NCI-H1694 treated with DMSO at 0.1 percent for 48 hours (cell line): ENCODE measurements at regions not wholly inside any gene's neighbourhood (a gene's known extent, or its start where the extent isn't known, plus 50 kb on each side); places are given as distances from the start of the nearest gene placed in this dataset.

Experiments used
- DNase-seq: peaks from one replicate; lab custom pipeline; 2025; lab: John Stamatoyannopoulos, UW

DNA sequence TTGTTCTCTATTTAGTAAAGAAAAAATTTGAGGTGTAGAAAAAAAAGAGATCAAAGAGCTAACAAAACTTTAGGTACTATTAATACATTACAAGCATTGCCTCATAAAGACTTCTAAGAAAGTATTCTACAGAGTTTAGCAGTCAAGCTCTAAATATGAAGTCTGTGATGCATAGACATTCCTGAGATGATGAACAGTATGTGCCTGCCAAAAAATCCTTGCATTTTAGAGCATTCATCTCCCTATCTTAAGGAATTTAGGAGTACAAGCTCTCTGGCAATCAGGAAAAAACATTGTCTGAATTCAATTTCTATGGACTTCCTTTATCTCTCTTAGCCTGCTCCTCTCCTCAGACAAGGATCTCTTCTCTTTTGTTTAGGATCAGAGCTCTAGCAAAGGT is 202.6 kb upstream of the LRFN5 start:
- DNase-seq, result no peak

GRCh38 chr14:41403360-41403759 is 203.3 kb upstream of the LRFN5 start:
- DNase-seq, result no peak

DNA sequence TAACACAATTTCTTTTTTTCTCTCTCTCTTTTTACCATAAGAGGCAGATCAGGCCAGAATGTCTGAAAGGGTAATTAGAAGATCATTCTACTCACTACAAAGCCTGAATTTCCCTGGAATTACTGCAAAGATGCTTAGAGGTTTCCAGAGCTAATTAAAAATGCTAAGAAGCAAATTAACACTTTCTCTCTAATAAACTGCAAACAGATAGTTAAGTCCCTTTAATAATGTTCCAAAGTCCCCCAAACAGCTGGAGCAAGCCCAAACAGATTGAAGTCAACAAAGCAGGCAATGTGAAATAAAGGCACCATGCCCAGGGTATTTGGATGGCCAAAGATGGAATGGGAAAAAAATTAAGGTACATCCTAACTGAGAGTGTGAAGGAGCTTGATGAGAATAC is 208.8 kb upstream of the LRFN5 start:
- DNase-seq, result no peak

DNA sequence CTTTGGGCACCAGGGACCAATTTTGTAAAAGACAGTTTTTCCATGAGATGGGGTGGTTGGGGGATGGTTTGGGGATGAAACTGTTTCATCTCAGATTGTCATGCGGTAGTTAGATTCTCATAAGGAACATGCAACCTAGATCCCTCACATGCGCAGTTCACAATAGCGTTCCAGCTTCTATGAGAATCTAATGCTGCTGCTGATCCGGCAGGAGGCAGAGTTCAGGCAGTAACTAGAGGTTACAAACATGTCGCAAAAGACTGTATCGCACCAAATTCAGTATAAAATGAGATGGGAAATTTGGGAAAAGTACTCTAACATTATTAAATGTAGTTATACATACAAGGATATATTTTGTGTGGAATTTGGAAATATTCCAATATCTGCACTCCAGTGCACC is 213.2 kb upstream of the LRFN5 start:
- DNase-seq, result no peak

- DNase-seq, result no peak
These were observed 214.4 kb upstream of the LRFN5 start for GRCh38 chr14:41392226-41392625.

DNA sequence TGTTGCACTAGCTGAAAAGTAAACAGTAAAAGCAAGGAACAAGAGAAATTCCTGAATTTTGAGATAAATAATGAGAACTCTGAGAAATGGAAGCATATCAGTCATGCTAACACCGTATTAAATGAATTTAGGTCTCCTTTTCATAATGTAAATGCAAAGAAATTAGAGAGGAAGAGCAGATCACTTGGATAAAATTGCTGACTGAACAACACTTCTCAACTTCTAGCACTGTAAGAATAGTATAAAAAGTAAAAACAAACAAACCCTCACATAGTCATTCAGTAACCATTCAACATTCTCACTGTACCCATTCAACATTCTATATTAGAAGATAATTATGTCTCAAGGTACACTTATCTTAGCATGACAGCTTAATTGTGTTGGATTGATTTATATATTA is 217.3 kb upstream of the LRFN5 start:
- no peak for DNase-seq

- no peak for DNase-seq
These were observed 220.9 kb upstream of the LRFN5 start for GRCh38 chr14:41385797-41386196.

GRCh38 chr14:41380017-41380416 is 226.7 kb upstream of the LRFN5 start:
- DNase-seq, result no peak

DNA sequence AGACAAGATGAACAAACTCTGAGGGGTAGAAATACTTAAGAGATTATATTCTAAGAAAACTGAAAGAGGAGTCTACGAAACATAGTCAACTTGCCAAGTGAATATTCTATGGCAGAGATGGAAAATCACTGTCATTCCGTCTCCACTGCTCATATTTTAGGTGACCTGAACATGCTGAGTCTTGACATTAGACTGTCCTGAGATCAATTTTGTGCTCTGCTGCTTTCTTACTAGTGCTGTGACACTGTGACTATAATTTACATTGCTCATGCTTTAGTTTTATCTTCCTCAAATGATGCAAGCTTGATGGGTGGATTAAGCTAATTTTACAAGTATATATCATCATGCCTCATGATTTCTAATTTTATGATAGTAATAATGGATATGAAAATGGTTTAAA is 228.2 kb upstream of the LRFN5 start:
- no peak for DNase-seq

DNA sequence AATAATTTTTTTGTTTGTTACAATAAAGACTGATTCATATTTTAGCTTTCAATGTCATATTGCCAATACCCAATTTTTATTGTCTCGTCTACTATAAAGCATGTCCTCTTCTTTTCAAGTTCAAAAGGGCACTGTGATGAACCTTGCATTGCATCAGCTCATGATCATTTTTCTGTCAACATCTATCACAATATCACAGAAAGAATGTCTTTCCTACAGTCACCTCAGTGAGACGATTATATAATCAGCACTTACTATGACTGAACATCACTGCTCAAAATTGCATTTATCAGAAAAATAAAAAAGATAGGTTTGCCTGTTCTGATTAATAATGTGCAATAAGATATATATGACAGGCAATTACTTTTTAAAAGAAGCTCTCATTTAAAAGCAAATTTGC is 228.7 kb upstream of the LRFN5 start:
- DNase-seq, result no peak

DNA sequence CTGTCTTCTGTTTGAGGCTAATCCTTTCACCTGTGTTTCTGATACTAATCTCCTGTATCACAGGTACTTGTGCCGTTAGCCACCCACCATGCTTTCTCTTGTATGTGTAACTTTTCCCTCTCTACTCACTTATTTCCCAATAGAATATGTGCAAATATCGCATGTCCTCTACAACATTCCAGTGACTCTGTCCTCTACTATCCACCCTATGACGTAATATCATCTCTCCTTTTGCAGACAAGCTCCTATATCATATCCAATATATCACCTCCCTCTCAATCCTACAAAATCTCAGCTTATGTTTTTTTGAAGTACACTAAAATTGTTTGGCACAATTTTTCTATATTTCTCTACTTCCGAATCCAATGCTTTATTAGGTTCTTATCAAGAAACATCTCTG is 232.6 kb upstream of the LRFN5 start:
- DNase-seq, result no peak

DNA sequence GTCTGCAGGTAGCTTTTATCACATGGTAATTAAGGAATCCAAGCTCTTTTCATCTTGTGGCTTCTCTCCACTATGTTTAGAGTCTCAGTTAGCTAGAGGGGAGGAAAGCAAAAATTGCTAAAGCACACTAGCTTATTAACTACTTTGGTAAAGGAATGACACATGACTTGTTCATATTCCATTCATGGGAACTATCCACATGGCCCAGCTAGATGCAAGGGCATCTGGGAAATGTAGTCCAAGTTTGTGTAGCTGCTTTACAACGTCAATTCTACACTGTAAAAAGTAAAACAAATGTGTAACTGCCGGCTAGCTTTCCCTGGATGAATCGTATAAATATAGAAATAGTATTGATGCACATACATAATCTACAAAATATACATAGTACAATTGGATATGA is 244.5 kb upstream of the LRFN5 start:
- no peak for DNase-seq

GRCh38 chr14:41360126-41360525 is 246.6 kb upstream of the LRFN5 start:
- DNase-seq, result no peak

DNA sequence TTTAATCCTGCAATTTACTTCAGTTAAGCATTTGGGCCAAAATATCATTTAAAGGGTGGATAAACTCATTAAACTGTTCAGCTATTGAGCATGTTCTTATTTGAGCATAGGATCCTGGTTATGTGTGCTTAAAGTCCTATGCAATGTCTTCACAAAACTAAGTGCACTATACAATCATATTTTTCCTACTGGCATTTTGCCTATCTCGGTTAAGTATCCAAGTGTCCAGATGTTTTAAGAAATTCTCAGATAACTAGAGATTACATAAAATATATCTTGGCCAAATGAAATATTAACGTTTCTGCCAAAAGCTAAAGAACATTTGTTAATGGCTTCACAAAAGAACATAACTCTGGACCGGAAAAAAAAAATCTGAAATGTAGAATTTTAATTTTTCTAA is 250.8 kb upstream of the LRFN5 start:
- DNase-seq, result no peak

- DNase-seq, result no peak
These were observed 256.2 kb upstream of the LRFN5 start for GRCh38 chr14:41350476-41350875.

- no peak for DNase-seq
These were observed 257.3 kb upstream of the LRFN5 start for GRCh38 chr14:41349289-41349910.

- DNase-seq, result no peak
These were observed 262.8 kb upstream of the LRFN5 start for GRCh38 chr14:41343857-41344256.

- DNase-seq, result no peak
These were observed 293.5 kb upstream of the LRFN5 start for GRCh38 chr14:41313196-41313595.

DNA sequence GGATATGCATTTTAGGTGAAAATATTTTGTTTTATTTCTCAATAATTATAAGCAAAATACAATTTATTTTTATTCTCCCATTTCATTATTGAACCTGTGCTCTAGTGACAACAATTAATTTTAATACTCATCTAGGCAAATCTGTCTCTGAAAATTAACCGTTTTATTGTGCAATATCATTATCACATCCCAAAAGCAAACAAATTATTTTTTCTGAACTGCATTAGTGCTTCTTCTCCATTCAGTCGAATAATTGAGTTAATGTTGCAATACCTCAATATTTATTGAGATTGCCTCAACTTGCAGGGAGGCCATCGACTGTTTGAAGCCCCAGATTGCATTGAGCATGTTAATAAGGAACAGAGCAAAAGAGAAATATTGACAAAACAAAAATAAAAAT is 303.2 kb upstream of the LRFN5 start:
- no peak for DNase-seq

DNA sequence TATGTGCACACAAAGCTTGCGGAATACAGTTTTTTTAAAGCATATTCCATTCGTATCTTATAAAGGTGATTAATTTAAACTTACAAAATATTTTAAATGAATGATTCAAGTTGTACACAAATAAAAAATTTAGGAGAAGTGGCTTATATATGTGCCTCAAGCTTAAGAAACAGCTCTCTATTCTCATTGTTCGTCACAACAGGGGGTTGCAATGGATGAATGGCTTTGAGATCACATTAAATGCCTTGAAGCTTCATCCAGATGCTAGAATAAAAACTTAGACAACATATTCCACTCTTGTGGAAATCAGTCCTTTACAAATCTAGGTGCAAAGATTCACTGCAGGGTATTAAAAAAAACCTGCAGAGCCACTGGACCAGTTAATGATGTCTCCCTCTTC is 303.9 kb upstream of the LRFN5 start:
- no peak for DNase-seq

- no peak for DNase-seq
These were observed 306.8 kb upstream of the LRFN5 start for GRCh38 chr14:41299924-41300323.

DNA sequence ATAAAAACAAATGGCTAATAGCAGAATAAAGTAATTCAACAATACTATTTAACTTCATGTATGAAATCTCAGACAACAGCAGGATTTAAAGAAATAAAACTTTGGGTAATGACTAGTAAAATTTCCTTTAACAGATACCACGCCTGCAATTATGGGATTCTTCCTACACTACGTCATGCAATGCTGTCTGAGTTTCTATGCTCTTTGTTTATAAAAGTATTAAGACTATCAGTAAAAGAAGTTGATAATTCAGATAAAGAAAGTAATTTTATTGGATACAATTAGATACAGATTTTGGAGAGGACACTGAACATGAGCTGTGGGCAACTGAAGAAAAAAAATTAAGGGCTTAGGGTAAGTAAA is 308.4 kb upstream of the LRFN5 start:
- DNase-seq, result no peak

GRCh38 chr14:41297576-41298327 is 308.9 kb upstream of the LRFN5 start:
- DNase-seq, result no peak

DNA sequence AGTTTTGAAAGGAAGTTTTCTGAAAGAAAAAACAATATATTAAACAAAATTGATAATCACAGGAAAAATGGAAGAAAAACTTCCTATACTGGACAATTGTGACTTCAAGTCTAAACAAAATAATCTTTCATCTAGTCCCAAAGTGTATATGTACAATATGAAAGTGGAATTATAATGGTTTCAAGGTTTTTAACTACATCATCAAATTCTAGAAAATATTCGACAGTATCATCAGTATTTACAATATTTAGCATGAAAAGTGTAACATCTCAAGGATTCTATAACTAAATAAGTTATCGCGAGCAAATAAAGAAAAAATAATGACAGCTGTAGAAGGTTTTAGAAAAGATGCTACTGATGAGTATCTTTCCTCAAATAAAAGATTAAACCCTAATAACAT is 310.9 kb upstream of the LRFN5 start:
- no peak for DNase-seq
